Endothelial cell of umbilical vein (primary cell): ENCODE measurements at regions not wholly inside any gene's neighbourhood (a gene's known extent, or its start where the extent isn't known, plus 50 kb on each side); places are given as distances from the start of the nearest gene placed in this dataset.

Source experiments
- BruUV-seq: library from RNA; stranded (reverse); fragments of 400-500 nt; replicated peaks from 2 replicates; lab custom pipeline; 2021; lab: Mats Ljungman, UMichigan
- CTCF ChIA-PET: fragments of 300-600, 350-600 bp; sonication (Branson Sonifier 250); formaldehyde crosslinking; loops from one replicate; lab custom pipeline; 2021; ENCODE audit warnings: antibody characterized with exemption, inconsistent platforms; lab: Charles Lee
- POLR2A ChIA-PET: fragments of 300-600, 350-600 bp; sonication (Branson Sonifier 250); formaldehyde crosslinking; loops from one replicate; lab custom pipeline; 2021; ENCODE audit warnings: antibody characterized with exemption, inconsistent platforms; lab: Charles Lee
- DNase-seq: peaks from one replicate; pipeline ENCODE4 v3.0.0-alpha.2; 2011; ENCODE audit warnings: low read depth, low spot score
- FAIRE-seq: peaks from 2 replicates; lab custom pipeline; 2011; peaks lifted over from hg19 to GRCh38; lab: Jason Lieb, UNC
- H2AFZ ChIP-seq: 2 replicates; pipeline ENCODE4 v1.6.0; 2012; ENCODE audit warnings: low read depth, low read length, control low read depth, inconsistent platforms
- H3K27ac ChIP-seq: 2 replicates; pipeline ENCODE4 v1.5.1; 2011; ENCODE audit warnings: low read depth, mild to moderate bottlenecking, control low read depth, low read length, moderate library complexity; ENCODE audit not compliant: insufficient read depth
- H3K27me3 ChIP-seq, 2 experiments: 2 replicates each; pipeline versions ENCODE4 v1.6.0 to v1.6.1; 2011; ENCODE audit warnings: low read length in 2 of 2, mixed read lengths in 1 of 2; ENCODE audit not compliant: control insufficient read depth in 2 of 2, insufficient read depth in 2 of 2
- H3K36me3 ChIP-seq, 2 experiments: 2 replicates in 1 of 2; 3 replicates in 1 of 2; pipeline ENCODE4 v1.5.1; 2011; ENCODE audit warnings: low read length in 2 of 2, mild to moderate bottlenecking in 1 of 2, moderate library complexity in 1 of 2; ENCODE audit not compliant: control insufficient read depth in 2 of 2, insufficient read depth in 2 of 2; ENCODE audit errors: extremely low read depth in 1 of 2
- H3K4me1 ChIP-seq: 3 replicates; pipeline ENCODE4 v1.5.1; 2011; ENCODE audit warnings: mild to moderate bottlenecking, low read length; ENCODE audit not compliant: control insufficient read depth, insufficient read depth; ENCODE audit errors: extremely low read depth
- H3K4me2 ChIP-seq: 2 replicates; pipeline ENCODE4 v1.6.1; 2011; ENCODE audit warnings: low read length, control low read depth, mixed read lengths; ENCODE audit not compliant: insufficient read depth
- H3K4me3 ChIP-seq, 3 experiments: fragments of 200-600 bp in 1 of 3; sonication (generic), shearing (Covaris generic) in 1 of 3; replicated peaks in 1 of 3; 2 replicates each; pipeline ENCODE4 v1.5.1; 2011 to 2016; ENCODE audit warnings: control low read depth in 3 of 3, low read length in 3 of 3, mild to moderate bottlenecking in 2 of 3, inconsistent platforms in 1 of 3, low read depth in 1 of 3, moderate library complexity in 1 of 3; ENCODE audit not compliant: insufficient read depth in 1 of 3
- H3K79me2 ChIP-seq: 2 replicates; pipeline ENCODE4 v1.6.0; 2012; ENCODE audit warnings: low read length, inconsistent platforms; ENCODE audit not compliant: control insufficient read depth, insufficient read depth
- H3K9ac ChIP-seq: replicated peaks from 2 replicates; pipeline ENCODE3; 2011; ENCODE audit warnings: low read length, control low read depth; ENCODE audit not compliant: insufficient read depth; ENCODE audit errors: extremely low read depth
- H3K9me1 ChIP-seq: replicated peaks from 3 replicates; pipeline ENCODE4 v1.6.0; 2011; ENCODE audit warnings: mild to moderate bottlenecking, low read length; ENCODE audit not compliant: control insufficient read depth, insufficient read depth; ENCODE audit errors: extremely low read depth
- H3K9me3 ChIP-seq: replicated peaks from 2 replicates; pipeline ENCODE4 v1.5.1; 2012; ENCODE audit warnings: low read length, inconsistent platforms; ENCODE audit not compliant: control insufficient read depth, insufficient read depth
- H4K20me1 ChIP-seq: replicated peaks from 2 replicates; pipeline ENCODE3; 2011; ENCODE audit warnings: mild to moderate bottlenecking, low read length; ENCODE audit not compliant: control insufficient read depth, insufficient read depth; ENCODE audit errors: extremely low read depth
- CTCF ChIP-seq, 2 donors: IDR thresholded peaks; 1 replicate in 1 of 2; 2 replicates in 1 of 2; pipeline ENCODE4 v1.5.1; 2011; ENCODE audit warnings: low read length in 2 of 2, mild to moderate bottlenecking in 2 of 2, moderate library complexity in 2 of 2, control low read depth in 1 of 2, inconsistent platforms in 1 of 2, low read depth in 1 of 2; ENCODE audit not compliant: insufficient read depth in 1 of 2; ENCODE audit errors: extremely low read depth in 1 of 2
- EZH2 ChIP-seq: IDR thresholded peaks from 2 replicates; pipeline ENCODE4 v1.6.1; 2012; ENCODE audit warnings: borderline replicate concordance, low read depth, mild to moderate bottlenecking, moderate library complexity, low read length, inconsistent platforms; ENCODE audit not compliant: severe bottlenecking
- FOS ChIP-seq: IDR thresholded peaks from 2 replicates; pipeline ENCODE4 v1.6.1; 2011; ENCODE audit warnings: mild to moderate bottlenecking, low read length, moderate library complexity, borderline replicate concordance; ENCODE audit not compliant: insufficient read depth
- GATA2 ChIP-seq: IDR thresholded peaks from 2 replicates; pipeline ENCODE4 v1.7.0; 2011; ENCODE audit warnings: low read depth, mild to moderate bottlenecking, moderate library complexity, mixed read lengths, low read length; ENCODE audit not compliant: insufficient read length, insufficient read depth
- JUN ChIP-seq: IDR thresholded peaks from 2 replicates; pipeline ENCODE4 v1.6.1; 2011; ENCODE audit warnings: borderline replicate concordance, low read depth; ENCODE audit not compliant: insufficient read length, insufficient read depth
- MAX ChIP-seq: IDR thresholded peaks from 2 replicates; pipeline ENCODE4 v1.6.1; 2011; ENCODE audit not compliant: insufficient read depth, insufficient read length
- POLR2A ChIP-seq: IDR thresholded peaks from 2 replicates; pipeline ENCODE4 v1.6.1; 2012; ENCODE audit warnings: low read depth, mild to moderate bottlenecking, control low read depth, low read length
- dilution Hi-C: fragments of 300-500 bp; cut with MboI; formaldehyde crosslinking; loops from one replicate; pipeline ENCODE4 v1.15.0; 2019; ENCODE audit warnings: low sequenced_read_pairs; ENCODE audit not compliant: extremely low pct_ligation_motif_present
- intact Hi-C: fragments of 100-400 bp; cut with micrococcal nuclease; formaldehyde crosslinking; loops from one replicate; pipeline ENCODE4 v1.10.0; 2022

GRCh38 chr18:44556296-44556695 is 124.4 kb upstream of the SETBP1 start:
- H3K9ac ChIP-seq, result no peak overlapping the region
- no peak overlapping the region for H3K4me2 ChIP-seq
- H3K36me3 ChIP-seq, result no peaks in the 10 kb centered on the region
- intact Hi-C loops (no loop called here), dilution Hi-C loops (no loop called here)
- POLR2A ChIA-PET, result no interaction called here
- H3K9me1 ChIP-seq, result no peaks in the 10 kb centered on the region
- H3K27me3 ChIP-seq, result no peaks in the 10 kb centered on the region
- no peaks in the 10 kb centered on the region for H3K79me2 ChIP-seq
- H3K4me1 ChIP-seq, result no peaks in the 10 kb centered on the region
- TF ChIP-seq POLR2A (no peak), GATA2 (no peak), FOS (no peak), JUN (no peak), MAX (no peak), CTCF (IDR thresholded peaks at IDR 0.05; ENCODE audit: extremely low read depth in 1 of 2, insufficient read depth in 1 of 2, low read depth in 1 of 2, low read length in 2 of 2) (no peak), EZH2 (no peak)
- CTCF ChIA-PET, result no interaction called here
- DNase-seq (no peak), FAIRE-seq (no peak)
- H3K27ac ChIP-seq, result no peak overlapping the region
- H3K9me3 ChIP-seq, result no peaks in the 10 kb centered on the region
- no TSS peak for BruUV-seq
- H4K20me1 ChIP-seq, result no peaks in the 10 kb centered on the region
- no peak overlapping the region for H2AFZ ChIP-seq
- no peak overlapping the region for H3K4me3 ChIP-seq
